ENCODE measurements at regions not wholly inside any gene's neighbourhood (a gene's known extent, or its start where the extent isn't known, plus 50 kb on each side); places are given as distances from the start of the nearest gene placed in this dataset.

DNA sequence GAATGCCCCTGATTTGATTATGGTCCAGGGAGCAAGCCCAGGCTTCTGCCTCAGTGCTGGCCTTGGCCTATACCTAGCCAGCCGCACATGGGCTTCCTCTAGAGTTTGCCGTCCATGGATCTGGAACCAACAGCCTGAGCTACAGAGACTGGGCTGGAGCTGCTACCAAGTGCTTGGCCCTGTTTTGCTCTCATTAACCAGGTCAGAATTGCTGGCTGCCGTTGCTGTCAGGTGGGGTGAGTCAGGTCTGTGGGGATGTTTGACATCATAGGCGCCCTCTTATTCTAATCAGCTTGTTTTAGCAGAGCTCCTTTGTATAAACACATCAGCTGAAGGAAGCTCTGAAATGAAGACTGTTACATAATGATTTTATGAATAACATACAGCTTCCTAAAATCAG, 83.1 kb upstream of the PHACTR2 start:
- no peak overlapping the region for H3K4me3 Mint-ChIP-seq
- no peak overlapping the region for H3K27ac Mint-ChIP-seq
- ChIA-PET CTCF (interaction anchor here (0.6 to 1.0 kb wide), 4 partner anchors 13 to 1218 kb away, joined by 3 read pairs; no protein-coding TSS in a partner anchor), POLR2A (no interaction called here)
- ATAC-seq (no peak), DNase-seq (peak; percentile 10)
- peaks cover 20% of the 10 kb centered on the region for H3K4me1 Mint-ChIP-seq
- no peaks in the 10 kb centered on the region for H3K9me3 Mint-ChIP-seq (ENCODE audit: low read depth)
- H3K27me3 Mint-ChIP-seq: no peaks in the 10 kb centered on the region
- H3K36me3 Mint-ChIP-seq (ENCODE audit: low read depth): no peaks in the 10 kb centered on the region
- intact Hi-C loops (cut with DNase I, micrococcal nuclease): no loop called here

GRCh38 chr6:143592335-143592734, 80.8 kb upstream of the FUCA2 start:
- DNase-seq (no peak), ATAC-seq (no peak)
- Mint-ChIP-seq H3K9me3 (ENCODE audit: low read depth) (no peaks in the 10 kb centered on the region), H3K4me3 (no peak overlapping the region), H3K4me1 (peaks cover 6% of the 10 kb centered on the region), H3K27me3 (no peaks in the 10 kb centered on the region), H3K27ac (no peak overlapping the region), H3K36me3 (ENCODE audit: low read depth) (no peaks in the 10 kb centered on the region)
- POLR2A ChIA-PET: no interaction called here
- CTCF ChIA-PET: interaction anchor here (0.6 to 1.6 kb wide), 3 partner anchors 16 to 1242 kb away, joined by 3 read pairs; no protein-coding TSS in a partner anchor
- intact Hi-C loops (cut with DNase I, micrococcal nuclease): no loop called here

- ATAC-seq (no peak), DNase-seq (no peak)
- intact Hi-C loops (cut with DNase I, micrococcal nuclease): no loop called here
- Mint-ChIP-seq H3K4me3 (no peak overlapping the region), H3K27me3 (no peaks in the 10 kb centered on the region), H3K36me3 (ENCODE audit: low read depth) (no peaks in the 10 kb centered on the region), H3K4me1 (peaks cover 6% of the 10 kb centered on the region), H3K9me3 (ENCODE audit: low read depth) (no peaks in the 10 kb centered on the region), H3K27ac (no peak overlapping the region)
- POLR2A ChIA-PET: no interaction called here
- CTCF ChIA-PET: interaction anchor here (0.9 to 1.6 kb wide), 2 partner anchors 16 to 395 kb away, joined by 3 read pairs; no protein-coding TSS in a partner anchor
These were observed 79.9 kb upstream of the FUCA2 start for GRCh38 chr6:143591441-143591840.

- H3K27me3 Mint-ChIP-seq: no peaks in the 10 kb centered on the region
- ChIA-PET POLR2A (no interaction called here), CTCF (interaction anchor here (1.5 kb wide), 2 partner anchors 13 to 409 kb away, joined by 3 to 4 read pairs; no protein-coding TSS in a partner anchor)
- DNase-seq (no peak), ATAC-seq (no peak)
- H3K9me3 Mint-ChIP-seq (ENCODE audit: low read depth): no peaks in the 10 kb centered on the region
- H3K36me3 Mint-ChIP-seq (ENCODE audit: low read depth): no peaks in the 10 kb centered on the region
- H3K4me1 Mint-ChIP-seq: no peaks in the 10 kb centered on the region
- no peak overlapping the region for H3K27ac Mint-ChIP-seq
- intact Hi-C loops (cut with DNase I, micrococcal nuclease): no loop called here
- H3K4me3 Mint-ChIP-seq: no peak overlapping the region
These were observed 77.6 kb upstream of the FUCA2 start for GRCh38 chr6:143589162-143589561.

GRCh38 chr6:143586557-143586956, 75.0 kb upstream of the FUCA2 start:
- Mint-ChIP-seq H3K27me3 (no peaks in the 10 kb centered on the region), H3K4me1 (peaks cover 4% of the 10 kb centered on the region), H3K9me3 (ENCODE audit: low read depth) (no peaks in the 10 kb centered on the region), H3K4me3 (no peak overlapping the region), H3K27ac (no peak overlapping the region), H3K36me3 (ENCODE audit: low read depth) (no peaks in the 10 kb centered on the region)
- intact Hi-C loops (cut with DNase I, micrococcal nuclease): no loop called here
- no peak for ATAC-seq
- POLR2A ChIA-PET: no interaction called here
- CTCF ChIA-PET: interaction anchor here (1.3 kb wide), 1 partner anchor 23 kb away, joined by 4 read pairs; no protein-coding TSS in a partner anchor
- no peak for DNase-seq

- ChIA-PET CTCF (interaction anchor here (0.6 to 1.4 kb wide), 4 partner anchors 24 to 437 kb away, joined by 3 to 4 read pairs (median 4); no protein-coding TSS in a partner anchor), POLR2A (no interaction called here)
- DNase-seq: no peak
- Mint-ChIP-seq H3K9me3 (ENCODE audit: low read depth) (no peaks in the 10 kb centered on the region), H3K4me3 (no peak overlapping the region), H3K27ac (no peak overlapping the region), H3K4me1 (peaks cover 4% of the 10 kb centered on the region), H3K36me3 (ENCODE audit: low read depth) (no peaks in the 10 kb centered on the region), H3K27me3 (no peaks in the 10 kb centered on the region)
- intact Hi-C loops (cut with DNase I, micrococcal nuclease): no loop called here
- no peak for ATAC-seq
These were observed 74.2 kb upstream of the FUCA2 start for GRCh38 chr6:143585716-143586115.

DNA sequence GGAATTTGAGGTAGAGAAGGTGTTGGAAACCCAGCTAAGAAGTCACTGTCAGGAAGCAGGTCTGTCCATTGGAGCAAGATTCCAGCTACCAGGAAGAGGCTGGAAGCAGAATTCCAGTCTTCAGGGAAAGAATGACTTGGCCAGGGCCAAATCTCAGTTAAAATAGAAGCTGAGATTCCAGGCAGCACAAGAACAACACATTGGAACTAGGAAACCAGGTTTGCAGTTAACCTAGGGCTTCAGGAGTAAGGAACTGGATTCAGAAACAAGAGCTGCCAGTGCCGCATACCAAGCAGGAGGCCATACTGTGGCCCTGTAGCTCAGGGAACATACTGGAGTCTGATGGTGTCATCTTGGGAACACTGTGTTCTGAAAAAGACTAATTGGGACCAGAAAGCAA, 73.7 kb upstream of the FUCA2 start:
- H3K4me1 Mint-ChIP-seq: peaks cover 4% of the 10 kb centered on the region
- no peaks in the 10 kb centered on the region for H3K36me3 Mint-ChIP-seq (ENCODE audit: low read depth)
- no peaks in the 10 kb centered on the region for H3K9me3 Mint-ChIP-seq (ENCODE audit: low read depth)
- ChIA-PET POLR2A (no interaction called here), CTCF (interaction anchor here (0.6 to 1.4 kb wide), 5 partner anchors 24 to 438 kb away, joined by 3 to 4 read pairs (median 3); no protein-coding TSS in a partner anchor)
- H3K27ac Mint-ChIP-seq: no peak overlapping the region
- ATAC-seq (no peak), DNase-seq (no peak)
- intact Hi-C loops (cut with DNase I, micrococcal nuclease): no loop called here
- H3K27me3 Mint-ChIP-seq: no peaks in the 10 kb centered on the region
- H3K4me3 Mint-ChIP-seq: no peak overlapping the region

DNA sequence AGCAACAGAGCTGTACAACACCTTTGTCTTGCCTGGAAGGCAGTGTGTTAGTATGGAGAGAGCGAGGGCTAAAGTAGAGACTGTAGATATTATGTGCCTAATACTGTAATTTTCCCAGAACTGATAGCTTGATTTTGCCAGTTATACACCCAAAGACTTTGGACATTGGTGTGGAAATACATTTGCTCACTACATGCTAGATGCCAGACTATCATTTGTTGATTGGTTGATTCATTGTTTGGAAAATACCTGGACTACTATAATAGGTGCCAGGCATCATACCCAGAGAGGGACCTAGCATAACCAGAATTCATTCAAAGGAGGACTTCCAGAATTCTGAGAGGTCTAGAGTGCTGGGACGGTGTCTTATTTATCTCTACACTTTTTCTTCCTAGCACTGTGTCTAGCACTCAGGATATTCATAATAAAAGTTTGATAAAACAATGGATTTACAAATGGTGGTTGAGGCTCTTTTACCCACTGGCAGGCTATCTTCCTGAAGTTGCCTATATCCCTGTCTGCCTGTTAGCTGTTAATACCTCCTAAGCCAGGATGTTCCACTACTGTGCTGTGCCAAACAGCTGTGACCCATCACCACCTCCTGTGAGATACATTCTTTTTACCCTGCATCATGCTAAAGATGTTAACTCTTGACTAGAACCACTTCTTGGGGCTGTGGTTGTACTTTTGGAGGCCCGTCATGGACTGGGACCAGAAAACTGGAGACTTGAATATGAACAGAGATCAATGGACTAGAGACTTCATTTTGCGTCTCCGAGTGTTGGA, 72.2 kb upstream of the FUCA2 start:
- Mint-ChIP-seq H3K27ac (no peak overlapping the region), H3K27me3 (no peaks in the 10 kb centered on the region), H3K4me1 (peaks cover 4% of the 10 kb centered on the region), H3K9me3 (ENCODE audit: low read depth) (no peaks in the 10 kb centered on the region), H3K36me3 (ENCODE audit: low read depth) (no peaks in the 10 kb centered on the region), H3K4me3 (no peak overlapping the region)
- ChIA-PET CTCF (interaction anchor here (1.0 to 1.3 kb wide), 2 partner anchors 8 to 430 kb away, joined by 3 to 4 read pairs; no protein-coding TSS in a partner anchor), POLR2A (no interaction called here)
- ATAC-seq (no peak), DNase-seq (no peak)
- intact Hi-C loops (cut with DNase I, micrococcal nuclease): no loop called here

GRCh38 chr6:143581835-143582480, 70.4 kb upstream of the FUCA2 start:
- Mint-ChIP-seq H3K9me3 (ENCODE audit: low read depth) (no peaks in the 10 kb centered on the region), H3K4me3 (no peak overlapping the region), H3K27ac (no peak overlapping the region), H3K36me3 (ENCODE audit: low read depth) (no peaks in the 10 kb centered on the region), H3K27me3 (no peaks in the 10 kb centered on the region), H3K4me1 (peaks cover 4% of the 10 kb centered on the region)
- ChIA-PET POLR2A (no interaction called here), CTCF (interaction anchor here (1.0 to 1.3 kb wide), 2 partner anchors 13 to 432 kb away, joined by 3 read pairs; no protein-coding TSS in a partner anchor)
- DNase-seq (no peak), ATAC-seq (no peak)
- intact Hi-C loops (cut with DNase I, micrococcal nuclease): no loop called here

DNA sequence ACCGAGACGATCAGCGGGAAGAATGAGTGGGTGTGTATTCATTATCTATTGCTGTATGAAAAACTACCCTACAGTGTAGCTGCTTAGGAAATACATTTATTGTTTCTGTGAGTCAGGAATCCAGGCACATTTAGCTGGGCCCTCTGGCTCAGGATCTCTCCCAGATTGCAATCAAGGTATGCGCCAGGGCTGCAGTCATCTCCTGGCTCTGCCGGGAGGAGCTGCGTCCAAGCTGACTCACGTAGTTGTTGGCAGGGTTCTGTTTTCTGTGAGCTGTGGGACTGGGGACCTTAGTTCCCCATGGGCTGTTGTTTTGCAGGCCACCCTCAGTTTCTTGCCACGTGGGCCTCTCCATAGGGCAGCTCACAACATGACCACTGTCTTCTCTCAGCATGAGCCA, 68.2 kb upstream of the FUCA2 start:
- H3K4me1 Mint-ChIP-seq: peaks cover 4% of the 10 kb centered on the region
- no peak for ATAC-seq
- POLR2A ChIA-PET: interaction anchor here (0.5 kb wide), 1 partner anchor 263 kb away, joined by 3 read pairs; the partner anchor contains the start of gene LTV1
- CTCF ChIA-PET: interaction anchor here (1.1 to 1.2 kb wide), 3 partner anchors 13 to 426 kb away, joined by 3 to 6 read pairs (median 3); no protein-coding TSS in a partner anchor
- intact Hi-C loops (cut with DNase I, micrococcal nuclease): loop anchor here (5.0 kb wide), 5 partner anchors 263 to 903 kb away; partner anchors contain the start of gene LTV1 (in 1 of the 2)
- H3K27me3 Mint-ChIP-seq: no peaks in the 10 kb centered on the region
- no peak overlapping the region for H3K4me3 Mint-ChIP-seq
- no peak for DNase-seq
- H3K27ac Mint-ChIP-seq: no peak overlapping the region
- no peaks in the 10 kb centered on the region for H3K36me3 Mint-ChIP-seq (ENCODE audit: low read depth)
- no peaks in the 10 kb centered on the region for H3K9me3 Mint-ChIP-seq (ENCODE audit: low read depth)

GRCh38 chr6:143578054-143578453, 66.5 kb upstream of the FUCA2 start:
- no peak for ATAC-seq
- CTCF ChIA-PET: interaction anchor here (0.8 to 4.5 kb wide), 4 partner anchors 229 to 436 kb away, joined by 3 to 41 read pairs (median 7); no protein-coding TSS in a partner anchor
- H3K4me3 Mint-ChIP-seq: no peak overlapping the region
- POLR2A ChIA-PET: interaction anchor here (0.7 kb wide), 1 partner anchor 86 kb away, joined by 5 read pairs; no protein-coding TSS in a partner anchor
- DNase-seq: no peak
- peaks cover 4% of the 10 kb centered on the region for H3K4me1 Mint-ChIP-seq
- H3K9me3 Mint-ChIP-seq (ENCODE audit: low read depth): no peaks in the 10 kb centered on the region
- no peak overlapping the region for H3K27ac Mint-ChIP-seq
- H3K36me3 Mint-ChIP-seq (ENCODE audit: low read depth): no peaks in the 10 kb centered on the region
- H3K27me3 Mint-ChIP-seq: no peaks in the 10 kb centered on the region
- intact Hi-C loops (cut with DNase I, micrococcal nuclease): loop anchor here (5.0 kb wide), 5 partner anchors 264 to 904 kb away; partner anchors contain the start of gene LTV1 (in 1 of the 2)
